ENCODE measurements at regions not wholly inside any gene's neighbourhood (a gene's known extent, or its start where the extent isn't known, plus 50 kb on each side); places are given as distances from the start of the nearest gene placed in this dataset.

DNA sequence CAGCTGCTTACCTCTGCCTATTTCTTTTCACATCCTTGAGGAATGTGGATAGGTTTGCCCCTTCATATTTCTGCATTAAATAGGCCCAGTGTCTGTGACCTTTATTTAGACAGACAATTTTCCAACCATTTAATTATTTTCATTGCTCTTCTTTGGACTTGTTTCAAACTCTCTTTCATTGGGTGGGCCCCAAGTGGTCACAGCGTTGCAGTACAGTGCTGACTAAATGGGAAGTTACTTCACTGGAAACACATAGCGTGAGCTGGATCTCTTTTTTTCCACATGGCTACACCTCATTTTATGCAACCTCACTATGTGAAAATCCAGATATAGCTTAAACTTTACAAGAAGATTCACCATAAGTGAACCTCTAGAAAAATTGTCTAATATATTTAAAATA is 438.9 kb downstream of the ADAMTS20 start:
- intact Hi-C loops (cut with DNase I), result no loop called here
- DNase-seq, result no peak
- H3K4me1 ChIP-seq, result no peaks in the 10 kb centered on the region
- TF ChIP-seq, protein P1, sequence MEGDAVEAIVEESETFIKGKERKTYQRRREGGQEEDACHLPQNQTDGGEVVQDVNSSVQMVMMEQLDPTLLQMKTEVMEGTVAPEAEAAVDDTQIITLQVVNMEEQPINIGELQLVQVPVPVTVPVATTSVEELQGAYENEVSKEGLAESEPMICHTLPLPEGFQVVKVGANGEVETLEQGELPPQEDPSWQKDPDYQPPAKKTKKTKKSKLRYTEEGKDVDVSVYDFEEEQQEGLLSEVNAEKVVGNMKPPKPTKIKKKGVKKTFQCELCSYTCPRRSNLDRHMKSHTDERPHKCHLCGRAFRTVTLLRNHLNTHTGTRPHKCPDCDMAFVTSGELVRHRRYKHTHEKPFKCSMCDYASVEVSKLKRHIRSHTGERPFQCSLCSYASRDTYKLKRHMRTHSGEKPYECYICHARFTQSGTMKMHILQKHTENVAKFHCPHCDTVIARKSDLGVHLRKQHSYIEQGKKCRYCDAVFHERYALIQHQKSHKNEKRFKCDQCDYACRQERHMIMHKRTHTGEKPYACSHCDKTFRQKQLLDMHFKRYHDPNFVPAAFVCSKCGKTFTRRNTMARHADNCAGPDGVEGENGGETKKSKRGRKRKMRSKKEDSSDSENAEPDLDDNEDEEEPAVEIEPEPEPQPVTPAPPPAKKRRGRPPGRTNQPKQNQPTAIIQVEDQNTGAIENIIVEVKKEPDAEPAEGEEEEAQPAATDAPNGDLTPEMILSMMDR (IDR thresholded peaks at IDR 0.05), result no peak
- 66 to 81% (median 67%) methylated on average over 2 of the region's 2 CpGs for WGBS, 3 donors
- no peaks in the 10 kb centered on the region for H3K36me3 ChIP-seq (ENCODE audit: insufficient read depth in 1 of 2, low read depth in 1 of 2)
- H3K9me3 ChIP-seq, result no peaks in the 10 kb centered on the region
- no peak overlapping the region for H3K4me3 ChIP-seq
- ATAC-seq, result no peak
- H3K27ac ChIP-seq, result no peak overlapping the region
- H3K27me3 ChIP-seq (ENCODE audit: insufficient read depth in 3 of 3, low read length in 2 of 3), result no peaks in the 10 kb centered on the region

DNA sequence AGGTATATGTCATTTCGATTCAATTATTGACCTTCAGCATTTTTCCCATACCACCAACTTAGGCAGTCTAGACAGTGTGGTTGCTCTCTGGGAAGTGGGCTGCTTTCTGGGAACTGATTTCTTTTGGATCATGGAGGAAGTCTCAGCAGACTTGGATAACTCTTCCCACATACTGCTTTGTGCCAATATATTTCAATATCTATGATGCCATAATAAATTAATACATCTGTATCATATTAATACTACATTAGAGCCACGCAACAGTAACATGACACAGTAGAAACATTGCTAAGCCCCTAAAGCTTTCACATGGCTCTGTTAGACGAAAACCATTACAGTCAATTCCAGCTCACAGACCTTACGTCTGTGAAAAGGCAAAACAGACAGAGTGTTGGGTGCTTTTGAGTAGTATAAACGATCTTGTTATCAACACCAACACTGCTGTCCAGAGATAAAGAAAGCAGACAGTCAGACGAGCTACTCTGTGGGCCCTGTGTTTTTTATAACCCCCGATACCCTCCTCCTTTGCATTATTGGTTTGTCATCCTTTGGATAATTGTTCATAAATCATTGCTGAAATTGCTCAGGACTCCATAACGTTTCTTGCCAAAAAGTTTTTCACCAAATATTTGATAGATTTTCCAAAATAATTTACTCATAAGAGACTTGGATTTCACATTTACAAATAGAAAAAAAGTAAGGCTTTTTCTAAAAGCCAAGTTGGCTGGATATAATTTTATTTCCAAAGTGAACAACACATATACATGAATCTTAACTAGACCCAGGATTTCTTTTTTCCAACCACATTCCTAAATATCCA is 439.7 kb downstream of the ADAMTS20 start:
- WGBS, 3 donors, result 62 to 63% (median 63%) methylated on average over 8 of the region's 8 CpGs
- Histone ChIP-seq H3K36me3 (ENCODE audit: insufficient read depth in 1 of 2, low read depth in 1 of 2) (no peaks in the 10 kb centered on the region), H3K9me3 (no peaks in the 10 kb centered on the region), H3K27me3 (ENCODE audit: insufficient read depth in 3 of 3, low read length in 2 of 3) (no peaks in the 10 kb centered on the region), H3K4me1 (no peaks in the 10 kb centered on the region), H3K27ac (no peak overlapping the region), H3K4me3 (no peak overlapping the region)
- ATAC-seq (no peak), DNase-seq (no peak)
- TF ChIP-seq, protein P1 (IDR thresholded peaks at IDR 0.05), result no peak
- intact Hi-C loops (cut with DNase I), result no loop called here

DNA sequence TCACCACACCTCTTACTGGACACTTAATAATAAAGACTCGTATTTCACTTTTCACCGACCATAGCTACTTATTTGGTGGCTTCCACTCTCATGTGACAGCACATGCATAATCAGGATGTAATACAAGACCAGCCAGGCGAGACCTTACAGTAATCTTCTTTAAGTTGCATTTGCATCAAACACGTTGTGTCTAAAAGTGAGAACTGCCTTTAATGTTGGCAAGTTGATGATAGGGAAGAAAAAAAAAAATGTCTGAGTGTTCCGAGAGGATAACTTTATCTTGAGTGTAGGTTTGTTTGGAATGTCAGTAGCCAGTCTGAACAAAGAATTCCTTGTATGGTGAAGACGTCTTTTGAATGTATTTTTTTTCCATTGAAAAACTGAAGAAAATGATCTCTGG is 440.4 kb downstream of the ADAMTS20 start:
- ATAC-seq, result no peak
- Histone ChIP-seq H3K9me3 (no peaks in the 10 kb centered on the region), H3K27me3 (ENCODE audit: insufficient read depth in 3 of 3, low read length in 2 of 3) (no peaks in the 10 kb centered on the region), H3K4me3 (no peak overlapping the region), H3K36me3 (ENCODE audit: insufficient read depth in 1 of 2, low read depth in 1 of 2) (no peaks in the 10 kb centered on the region), H3K27ac (no peak overlapping the region), H3K4me1 (no peaks in the 10 kb centered on the region)
- DNase-seq, result no peak
- WGBS, 3 donors, result 71 to 79% (median 72%) methylated on average over 6 of the region's 6 CpGs
- TF ChIP-seq, protein P1 (IDR thresholded peaks at IDR 0.05), result no peak
- intact Hi-C loops (cut with DNase I), result no loop called here

DNA sequence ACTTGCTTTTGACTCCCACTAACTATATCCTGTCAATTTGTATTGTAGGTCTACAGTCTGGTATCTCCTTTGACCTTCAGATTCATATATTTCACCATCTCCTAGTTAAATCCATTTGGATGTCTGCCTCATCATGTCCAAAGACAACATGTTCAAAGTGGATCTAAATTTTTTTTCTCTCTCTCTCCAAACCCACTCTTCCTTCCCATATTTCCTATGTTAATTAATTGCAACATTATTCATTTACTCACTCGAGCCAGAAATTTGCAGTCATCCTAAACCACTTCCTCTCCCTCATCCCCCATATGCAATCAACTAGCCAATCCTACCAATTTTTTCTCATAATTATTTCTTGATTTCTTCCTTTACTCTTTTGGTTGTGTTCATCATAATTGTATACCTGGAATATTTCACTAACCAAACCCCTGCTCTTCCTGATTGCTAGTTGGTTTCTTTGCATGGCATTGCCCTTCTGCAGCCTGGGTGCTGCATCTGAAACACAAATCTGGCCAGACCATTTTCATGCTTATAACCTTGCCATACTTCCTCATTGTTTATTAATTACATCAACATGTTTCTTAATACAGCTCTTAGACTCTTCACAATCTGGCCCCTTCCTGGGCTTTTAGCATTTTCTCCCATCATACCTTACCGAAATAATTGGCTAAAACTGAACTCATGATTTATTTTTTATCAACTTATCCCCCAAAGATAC is 442.2 kb downstream of the ADAMTS20 start:
- TF ChIP-seq, protein P1 (IDR thresholded peaks at IDR 0.05), result no peak
- Histone ChIP-seq H3K36me3 (ENCODE audit: insufficient read depth in 1 of 2, low read depth in 1 of 2) (no peaks in the 10 kb centered on the region), H3K9me3 (no peaks in the 10 kb centered on the region), H3K4me3 (no peak overlapping the region), H3K4me1 (no peaks in the 10 kb centered on the region), H3K27me3 (ENCODE audit: insufficient read depth in 3 of 3, low read length in 2 of 3) (no peaks in the 10 kb centered on the region), H3K27ac (no peak overlapping the region)
- DNase-seq (no peak), ATAC-seq (no peak)
- 76 to 82% (median 78%) methylated on average over 2 of the region's 2 CpGs for WGBS, 3 donors
- intact Hi-C loops (cut with DNase I), result no loop called here
